HEK293 (cell line): ENCODE measurements at regions not wholly inside any gene's neighbourhood (a gene's known extent, or its start where the extent isn't known, plus 50 kb on each side); places are given as distances from the start of the nearest gene placed in this dataset.

Source experiments
- CTCF ChIA-PET: fragments of 350-600 bp; formaldehyde crosslinking; extraction: SDS; loops from one replicate; lab custom pipeline; 2021; ENCODE audit warnings: antibody characterized with exemption; lab: Yijun Ruan, JAX
- POLR2A ChIA-PET: fragments of 300-600 bp; formaldehyde crosslinking; extraction: SDS; loops from one replicate; lab custom pipeline; 2020; ENCODE audit warnings: antibody characterized with exemption, inconsistent platforms; lab: Yijun Ruan, JAX
- H3K27ac ChIP-seq: fragments of 200-500 bp; sonication (Bioruptor generic); 2 replicates; pipeline ENCODE4 v1.5.1; 2014; ENCODE audit warnings: low read depth, low read length, control low read depth, inconsistent platforms; ENCODE audit errors: extremely low read depth
- H3K36me3 ChIP-seq, 2 experiments: fragments of 200-500 bp in 1 of 2; sonication (Bioruptor generic) in 1 of 2; 1 replicate in 1 of 2; 2 replicates in 1 of 2; pipeline ENCODE4 v1.5.1; 2014 to 2017; ENCODE audit warnings: inconsistent platforms in 2 of 2, low read length in 2 of 2; ENCODE audit not compliant: control insufficient read depth in 2 of 2, insufficient read depth in 1 of 2
- H3K4me1 ChIP-seq: fragments of 200-500 bp; sonication (Bioruptor generic); 2 replicates; pipeline ENCODE4 v1.5.1; 2014; ENCODE audit warnings: mild to moderate bottlenecking, low read length, inconsistent platforms; ENCODE audit not compliant: control insufficient read depth, insufficient read depth
- H3K4me3 ChIP-seq: 2 replicates; pipeline ENCODE4 v1.5.1; 2011; ENCODE audit warnings: low read depth, mild to moderate bottlenecking, control low read depth, low read length, moderate library complexity
- H3K9me3 ChIP-seq: fragments of 200-500 bp; sonication (Bioruptor generic); 2 replicates; pipeline ENCODE4 v1.5.1; 2014; ENCODE audit warnings: low read depth, low read length, inconsistent platforms; ENCODE audit not compliant: control insufficient read depth, insufficient read depth
- EGR2 ChIP-seq: fragments of 450-650 bp; formaldehyde crosslinking; IDR thresholded peaks from 2 replicates; pipeline ENCODE4 v1.5.1; 2016; ENCODE audit warnings: low read depth, missing biosample characterization, missing genetic modification characterization
- FEZF1 ChIP-seq: fragments of 450-650 bp; formaldehyde crosslinking; IDR thresholded peaks from 2 replicates; pipeline ENCODE4 v1.5.1; 2016; ENCODE audit warnings: missing biosample characterization, missing genetic modification characterization
- KLF7 ChIP-seq: fragments of 450-650 bp; formaldehyde crosslinking; IDR thresholded peaks from 2 replicates; pipeline ENCODE4 v1.5.1; 2016; ENCODE audit warnings: missing biosample characterization, missing genetic modification characterization, borderline replicate concordance
- PRDM4 ChIP-seq: fragments of 450-650 bp; formaldehyde crosslinking; IDR thresholded peaks from 2 replicates; pipeline ENCODE4 v1.5.1; 2017; ENCODE audit warnings: missing biosample characterization, missing genetic modification characterization
- PRDM6 ChIP-seq: fragments of 450-650 bp; formaldehyde crosslinking; IDR thresholded peaks from 2 replicates; pipeline ENCODE4 v1.5.1; 2017; ENCODE audit warnings: missing biosample characterization, missing genetic modification characterization
- SETDB1 ChIP-seq: IDR thresholded peaks from one replicate; pipeline ENCODE4 v1.6.1; 2017; ENCODE audit warnings: mild to moderate bottlenecking, low read length, moderate library complexity, mixed read lengths; ENCODE audit not compliant: insufficient read length
- ZBTB48 ChIP-seq: fragments of 450-650 bp; formaldehyde crosslinking; IDR thresholded peaks from 2 replicates; pipeline ENCODE4 v1.5.1; 2016; ENCODE audit warnings: missing biosample characterization, missing genetic modification characterization
- ZFHX2 ChIP-seq: fragments of 450-650 bp; formaldehyde crosslinking; conservative IDR thresholded peaks from 2 replicates; pipeline ENCODE4 v1.5.1; 2016; ENCODE audit warnings: missing biosample characterization, missing genetic modification characterization
- ZIC2 ChIP-seq: fragments of 450-650 bp; formaldehyde crosslinking; IDR thresholded peaks from 2 replicates; pipeline ENCODE4 v1.5.1; 2016; ENCODE audit warnings: missing biosample characterization, missing genetic modification characterization
- ZNF148 ChIP-seq: fragments of 450-650 bp; formaldehyde crosslinking; IDR thresholded peaks from 2 replicates; pipeline ENCODE4 v1.5.0; 2017; ENCODE audit warnings: missing biosample characterization, missing genetic modification characterization, borderline replicate concordance
- ZNF24 ChIP-seq: fragments of 450-650 bp; formaldehyde crosslinking; IDR thresholded peaks from 2 replicates; pipeline ENCODE4 v1.5.1; 2016; ENCODE audit warnings: missing biosample characterization, missing genetic modification characterization
- ZNF354C ChIP-seq: fragments of 450-650 bp; formaldehyde crosslinking; IDR thresholded peaks from 2 replicates; pipeline ENCODE4 v1.5.1; 2016; ENCODE audit warnings: missing biosample characterization, missing genetic modification characterization, low read depth, borderline replicate concordance
- ZNF366 ChIP-seq: fragments of 450-650 bp; formaldehyde crosslinking; conservative IDR thresholded peaks from 2 replicates; pipeline ENCODE4 v1.5.1; 2016; ENCODE audit warnings: missing biosample characterization, missing genetic modification characterization
- ZNF404 ChIP-seq: fragments of 450-650 bp; formaldehyde crosslinking; IDR thresholded peaks from 2 replicates; pipeline ENCODE4 v1.5.1; 2017; ENCODE audit warnings: missing biosample characterization, missing genetic modification characterization
- ZNF48 ChIP-seq: fragments of 450-650 bp; formaldehyde crosslinking; IDR thresholded peaks from 2 replicates; pipeline ENCODE4 v1.5.1; 2016; ENCODE audit warnings: missing biosample characterization, missing genetic modification characterization
- ZNF488 ChIP-seq: fragments of 450-650 bp; formaldehyde crosslinking; IDR thresholded peaks from 2 replicates; pipeline ENCODE4 v1.5.1; 2016; ENCODE audit warnings: missing biosample characterization, missing genetic modification characterization
- ZNF514 ChIP-seq: fragments of 450-650 bp; formaldehyde crosslinking; IDR thresholded peaks from 2 replicates; pipeline ENCODE4 v1.5.1; 2016; ENCODE audit warnings: missing biosample characterization, missing genetic modification characterization
- ZNF561 ChIP-seq: fragments of 450-650 bp; IDR thresholded peaks from 2 replicates; pipeline ENCODE4 v1.5.1; 2018; ENCODE audit warnings: missing biosample characterization, missing genetic modification characterization, borderline replicate concordance
- ZNF670 ChIP-seq: fragments of 450-650 bp; formaldehyde crosslinking; IDR thresholded peaks from 2 replicates; pipeline ENCODE4 v1.5.1; 2016; ENCODE audit warnings: missing biosample characterization, missing genetic modification characterization, low read depth
- ZNF768 ChIP-seq: fragments of 450-650 bp; formaldehyde crosslinking; IDR thresholded peaks from 2 replicates; pipeline ENCODE4 v1.5.1; 2018; ENCODE audit warnings: missing biosample characterization, mild to moderate bottlenecking, missing genetic modification characterization
- ZNF776 ChIP-seq: fragments of 450-650 bp; formaldehyde crosslinking; IDR thresholded peaks from 2 replicates; pipeline ENCODE4 v1.5.0; 2017; ENCODE audit warnings: missing biosample characterization, missing genetic modification characterization, borderline replicate concordance
- ZNF777 ChIP-seq: fragments of 450-650 bp; formaldehyde crosslinking; IDR thresholded peaks from 2 replicates; pipeline ENCODE4 v1.5.1; 2017; ENCODE audit warnings: missing biosample characterization, missing genetic modification characterization, borderline replicate concordance
- ZSCAN5A ChIP-seq: fragments of 450-650 bp; formaldehyde crosslinking; IDR thresholded peaks from 2 replicates; pipeline ENCODE4 v1.5.1; 2016; ENCODE audit warnings: missing biosample characterization, missing genetic modification characterization

- TF ChIP-seq ZSCAN5A (no peak), SETDB1 (no peak), ZNF768 (tag by site-specific recombination) (no peak), ZNF354C (no peak), ZNF404 (tag by site-specific recombination) (no peak)
These were observed 568.5 kb upstream of the SLC8A1 start (continued) for GRCh38 chr2:41020358-41020757.

- TF ChIP-seq ZNF24 (tag by site-specific recombination) (no peak), ZNF48 (tag by site-specific recombination) (no peak), EGR2 (tag by site-specific recombination) (no peak), PRDM6 (tag by site-specific recombination) (no peak), FEZF1 (tag by site-specific recombination) (no peak), ZNF514 (tag by site-specific recombination) (no peak), ZIC2 (tag by site-specific recombination) (no peak), ZBTB48 (no peak), PRDM4 (tag by site-specific recombination) (no peak), ZNF561 (no peak), KLF7 (no peak), ZNF488 (tag by site-specific recombination) (no peak), ZNF776 (tag by site-specific recombination) (no peak), ZNF366 (tag by site-specific recombination) (no peak)
- no peaks in the 10 kb centered on the region for H3K36me3 ChIP-seq
- POLR2A ChIA-PET, result no interaction called here
- no peak overlapping the region for H3K4me3 ChIP-seq
- H3K9me3 ChIP-seq, result no peaks in the 10 kb centered on the region
- no peaks in the 10 kb centered on the region for H3K4me1 ChIP-seq
- CTCF ChIA-PET, result no interaction called here
- H3K27ac ChIP-seq, result no peak overlapping the region
These were observed 572.9 kb upstream of the SLC8A1 start for GRCh38 chr2:41024816-41025215.

GRCh38 chr2:41026613-41027012 lies 574.7 kb upstream of the SLC8A1 start:
- TF ChIP-seq ZNF670, result no peak
- TF ChIP-seq ZNF777 (tag by site-specific recombination), result no peak
- no peak for TF ChIP-seq ZFHX2 (tag by site-specific recombination)
- TF ChIP-seq PRDM6 (tag by site-specific recombination), result no peak
- no peak for TF ChIP-seq ZNF148 (tag by site-specific recombination)
- Histone ChIP-seq H3K9me3 (no peaks in the 10 kb centered on the region), H3K36me3 (no peaks in the 10 kb centered on the region), H3K27ac (no peak overlapping the region), H3K4me1 (no peaks in the 10 kb centered on the region), H3K4me3 (no peak overlapping the region)
- POLR2A ChIA-PET, result no interaction called here
- CTCF ChIA-PET, result no interaction called here
